IPS-20b (cell line): ENCODE measurements at regions not wholly inside any gene's neighbourhood (a gene's known extent, or its start where the extent isn't known, plus 50 kb on each side); places are given as distances from the start of the nearest gene placed in this dataset.
"Not testable (repeated sequence)": the region's sequence is repeated elsewhere in the genome, so short reads cannot be mapped to it uniquely, and the experiment has no call there.

ENCODE experiments used
- H3K27ac ChIP-seq: one replicate; pipeline ENCODE4 v1.5.1; 2013; ENCODE audit warnings: low read length
- H3K27me3 ChIP-seq: 2 replicates; pipeline ENCODE4 v1.6.1; 2013; ENCODE audit warnings: mild to moderate bottlenecking, low read length, inconsistent platforms; ENCODE audit not compliant: insufficient read depth
- H3K36me3 ChIP-seq: 2 replicates; pipeline ENCODE4 v1.6.1; 2013; ENCODE audit warnings: low read depth, mild to moderate bottlenecking, inconsistent platforms, low read length, moderate library complexity; ENCODE audit not compliant: insufficient read depth
- H3K4me1 ChIP-seq: 2 replicates; pipeline ENCODE4 v1.6.1; 2013; ENCODE audit warnings: mild to moderate bottlenecking, control low read depth, inconsistent platforms, low read length, moderate library complexity; ENCODE audit not compliant: insufficient read depth
- H3K4me3 ChIP-seq: 2 replicates; pipeline ENCODE4 v1.5.1; 2013; ENCODE audit warnings: mild to moderate bottlenecking, low read length, inconsistent platforms
- H3K9ac ChIP-seq: 2 replicates; pipeline ENCODE4 v1.6.1; 2013; ENCODE audit warnings: low read depth, mild to moderate bottlenecking, inconsistent platforms, low read length, moderate library complexity
- H3K9me3 ChIP-seq: 2 replicates; pipeline ENCODE4 v1.6.1; 2013; ENCODE audit warnings: mild to moderate bottlenecking, low read depth, low read length, inconsistent platforms; ENCODE audit not compliant: insufficient read depth

DNA sequence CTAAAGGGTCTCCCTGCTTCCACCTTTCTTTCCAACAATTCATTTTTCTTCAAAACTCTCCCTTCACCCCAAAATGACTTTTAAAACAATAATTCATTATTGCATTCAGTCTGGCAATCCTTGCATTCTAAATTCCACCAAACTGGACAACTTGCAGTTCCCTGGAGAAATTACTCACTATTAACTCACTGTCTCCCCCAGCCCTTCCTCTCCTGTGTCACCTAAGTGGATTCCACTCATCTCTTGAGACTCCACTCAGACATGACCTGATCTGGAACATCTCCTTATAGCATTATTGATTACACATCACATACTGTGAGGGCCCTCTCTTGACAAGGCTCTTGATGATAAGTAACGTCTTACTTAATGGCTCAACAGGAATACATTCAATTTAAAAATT is 257.1 kb downstream of the BRINP2 start:
- Histone ChIP-seq H3K27me3 (no peaks in the 10 kb centered on the region), H3K9ac (no peak overlapping the region), H3K4me3 (no peak overlapping the region), H3K9me3 (no peaks in the 10 kb centered on the region), H3K36me3 (no peaks in the 10 kb centered on the region), H3K4me1 (no peaks in the 10 kb centered on the region), H3K27ac (no peak overlapping the region)

DNA sequence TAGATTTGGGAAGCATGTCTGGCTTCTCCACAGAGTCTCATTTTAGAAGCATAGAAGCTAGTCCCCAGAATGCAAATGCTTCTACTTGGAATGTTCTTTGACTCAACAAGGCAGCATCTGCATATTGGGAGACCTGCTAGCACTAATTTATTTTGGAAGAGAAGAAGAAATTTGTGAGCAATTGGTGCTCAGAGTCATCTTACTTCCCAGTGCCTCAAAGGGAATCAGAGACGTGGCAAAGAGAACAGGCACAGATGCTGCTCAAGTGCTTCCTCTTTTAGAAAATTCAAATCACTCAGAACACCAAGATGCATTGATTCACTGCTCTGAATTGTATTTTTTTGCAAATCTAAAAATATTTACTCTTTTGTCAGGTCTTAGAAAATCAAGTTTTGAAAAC is 255.7 kb downstream of the BRINP2 start:
- Histone ChIP-seq H3K4me3 (no peak overlapping the region), H3K4me1 (no peaks in the 10 kb centered on the region), H3K27ac (no peak overlapping the region), H3K9ac (no peak overlapping the region), H3K36me3 (no peaks in the 10 kb centered on the region), H3K27me3 (no peaks in the 10 kb centered on the region), H3K9me3 (no peaks in the 10 kb centered on the region)

DNA sequence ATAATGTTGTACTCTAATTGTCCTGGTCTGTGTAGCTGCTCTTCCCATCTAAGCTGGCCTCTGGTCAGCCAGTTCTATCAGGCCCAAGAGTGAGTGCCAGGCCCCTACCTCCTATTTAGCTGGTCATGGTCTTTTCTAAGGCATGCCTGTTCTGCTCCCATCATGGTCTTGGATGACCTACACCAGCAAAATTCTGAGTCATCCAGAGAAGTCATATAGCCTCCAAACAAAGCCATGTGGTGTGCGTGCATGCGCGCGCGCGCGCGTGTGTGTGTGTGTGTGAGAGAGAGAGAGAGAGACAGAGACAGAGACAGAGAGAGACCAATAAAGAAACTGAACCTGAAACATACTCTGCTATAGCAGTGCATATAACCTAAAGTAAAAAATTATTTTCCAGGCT is 254.4 kb downstream of the BRINP2 start:
- Histone ChIP-seq H3K9ac (no peak overlapping the region), H3K4me1 (no peaks in the 10 kb centered on the region), H3K4me3 (no peak overlapping the region), H3K27ac (no peak overlapping the region), H3K9me3 (no peaks in the 10 kb centered on the region), H3K36me3 (no peaks in the 10 kb centered on the region), H3K27me3 (no peaks in the 10 kb centered on the region)

DNA sequence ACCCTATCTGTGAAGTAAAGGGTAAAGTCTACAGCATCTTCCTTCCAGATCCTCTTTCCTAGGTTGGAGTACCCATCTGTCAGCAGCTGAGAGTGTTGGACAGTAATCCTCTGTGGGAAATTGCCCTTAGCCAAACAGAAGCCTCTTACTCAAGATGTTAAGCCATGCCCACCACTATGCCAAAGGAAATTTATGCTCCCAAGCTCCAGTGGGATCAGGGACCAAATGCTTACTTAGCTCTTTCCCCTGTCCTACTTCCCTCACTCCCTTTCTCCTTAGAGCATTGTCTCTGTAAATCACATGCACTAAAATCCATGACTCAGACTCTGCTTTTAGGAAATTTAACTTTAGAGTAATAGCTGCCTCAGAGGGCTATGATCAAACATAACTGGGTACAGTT is 254.0 kb downstream of the BRINP2 start:
- no peaks in the 10 kb centered on the region for H3K36me3 ChIP-seq

DNA sequence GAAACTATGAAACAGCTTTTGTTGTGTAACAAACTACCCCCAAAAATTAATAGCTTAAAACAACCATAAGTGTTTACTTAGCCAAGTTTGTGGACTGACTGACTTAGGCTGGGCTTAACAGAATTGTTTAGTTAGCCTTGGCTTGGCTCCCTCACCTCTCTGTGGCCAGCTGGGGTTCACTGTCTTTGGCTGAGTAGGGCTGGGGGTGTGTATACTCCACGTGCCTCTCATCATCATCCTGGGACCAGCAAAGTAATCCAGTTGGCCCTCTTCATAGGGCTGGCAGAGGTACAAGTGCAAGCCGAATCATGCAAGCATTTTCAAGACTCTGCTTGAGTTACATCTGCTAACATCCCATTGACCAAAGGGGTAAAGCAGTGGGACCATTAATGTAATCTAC is 252.3 kb downstream of the BRINP2 start:
- Histone ChIP-seq H3K27ac (no peak overlapping the region), H3K36me3 (no peaks in the 10 kb centered on the region), H3K9ac (no peak overlapping the region), H3K4me3 (no peak overlapping the region), H3K9me3 (no peaks in the 10 kb centered on the region), H3K4me1 (no peaks in the 10 kb centered on the region), H3K27me3 (no peaks in the 10 kb centered on the region)

More for the DNA sequence above, 254.0 kb downstream of the BRINP2 start:
- Histone ChIP-seq H3K27me3 (no peaks in the 10 kb centered on the region), H3K4me3 (no peak overlapping the region), H3K9me3 (no peaks in the 10 kb centered on the region), H3K4me1 (no peaks in the 10 kb centered on the region), H3K27ac (no peak overlapping the region), H3K9ac (no peak overlapping the region)

DNA sequence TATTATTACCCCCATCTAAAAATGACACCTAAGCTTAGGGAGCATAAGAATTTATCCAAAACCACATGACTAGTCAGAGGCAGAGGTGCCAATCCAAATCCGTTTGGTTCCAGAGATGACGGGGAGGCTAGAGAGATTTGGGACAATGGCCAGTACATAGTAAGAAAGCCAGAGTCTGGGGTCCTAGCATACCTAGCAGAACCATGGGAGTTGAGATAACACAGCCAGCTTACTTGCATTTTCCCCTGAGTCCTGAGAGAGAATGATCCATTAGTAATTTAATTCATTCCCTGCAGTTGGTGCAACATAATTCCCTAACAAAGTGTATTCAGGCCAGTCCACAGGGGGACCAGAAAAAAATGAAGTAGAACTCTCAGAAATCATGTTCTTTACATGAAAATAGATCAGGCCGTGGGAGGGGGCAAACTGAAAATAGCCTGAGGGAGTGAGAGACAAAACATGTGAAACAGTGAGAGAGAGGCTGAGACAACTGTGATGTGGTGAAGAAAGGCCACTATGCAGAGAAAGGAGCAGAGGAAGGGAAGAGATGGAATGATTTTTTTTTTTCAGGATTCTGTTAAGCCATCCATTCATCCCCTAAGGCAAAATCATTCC is 243.3 kb downstream of the BRINP2 start:
- Histone ChIP-seq H3K9ac (no peak overlapping the region), H3K4me3 (no peak overlapping the region)

DNA sequence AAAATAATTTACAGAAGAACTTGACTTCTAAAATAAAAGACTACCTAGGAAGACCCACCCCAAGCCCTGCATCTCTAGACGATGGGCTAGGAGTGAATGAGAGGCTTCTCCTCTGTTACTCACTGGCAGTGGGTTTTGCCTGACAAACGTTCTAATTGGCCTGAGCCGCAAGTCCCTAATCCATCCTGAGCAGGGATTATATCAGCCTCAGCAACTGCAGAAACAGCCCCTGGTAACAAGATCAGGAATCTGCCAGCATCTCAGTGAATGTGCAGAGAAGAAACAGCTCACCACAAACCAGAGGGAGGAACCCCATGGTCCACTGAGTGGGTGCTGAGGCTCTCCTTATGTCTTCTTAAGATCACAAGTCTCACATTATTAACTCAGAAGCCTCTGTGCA is 240.6 kb downstream of the BRINP2 start:
- H3K4me3 ChIP-seq = no peak overlapping the region
- peaks cover 9% of the 10 kb centered on the region for H3K9me3 ChIP-seq
- H3K36me3 ChIP-seq = no peaks in the 10 kb centered on the region
- no peak overlapping the region for H3K27ac ChIP-seq
- 0 out of 2 replicates have a peak, but pooled peaks cover 3% of the 10 kb centered on the region for H3K4me1 ChIP-seq
- H3K9ac ChIP-seq = no peak overlapping the region
- no peaks in the 10 kb centered on the region for H3K27me3 ChIP-seq

More for the DNA sequence above, 243.3 kb downstream of the BRINP2 start:
- 0 out of 2 replicates have a peak, but pooled peaks cover 3% of the 10 kb centered on the region for H3K4me1 ChIP-seq
- no peaks in the 10 kb centered on the region for H3K27me3 ChIP-seq
- peaks cover 4% of the 10 kb centered on the region; the same call in 1 of the 2 replicates for H3K9me3 ChIP-seq
- H3K27ac ChIP-seq = no peak overlapping the region
- no peaks in the 10 kb centered on the region for H3K36me3 ChIP-seq

DNA sequence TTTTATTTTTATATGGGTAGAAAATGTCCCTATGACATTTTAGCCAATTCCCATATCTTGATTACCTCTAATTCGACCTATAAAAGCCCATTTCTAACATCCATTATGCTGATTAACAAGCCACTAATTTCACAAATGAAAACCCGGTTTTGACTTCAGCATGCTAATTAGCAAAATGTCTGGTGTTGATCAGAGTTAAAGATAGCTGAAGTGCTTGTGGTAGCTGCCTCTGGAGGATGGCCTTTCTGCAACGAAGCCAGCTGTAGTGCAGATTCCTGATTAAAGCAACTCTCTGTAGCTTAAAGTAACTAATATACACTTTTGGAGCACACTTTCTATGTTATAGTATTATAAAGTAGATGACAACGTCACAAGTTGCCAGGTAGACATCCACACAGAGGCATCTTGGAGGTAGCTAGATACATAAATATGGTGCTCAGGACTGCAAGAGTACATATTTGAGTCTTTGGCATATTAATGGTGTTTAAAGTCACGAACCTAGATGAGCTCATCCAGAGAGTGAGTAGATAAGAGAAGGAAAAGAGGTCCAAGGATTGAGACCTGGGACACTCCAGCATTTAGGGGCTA is 239.5 kb downstream of the BRINP2 start:
- Histone ChIP-seq H3K4me3 (no peak overlapping the region), H3K9me3 (peaks cover 9% of the 10 kb centered on the region), H3K36me3 (no peaks in the 10 kb centered on the region), H3K4me1 (0 out of 2 replicates have a peak, but pooled peaks cover 3% of the 10 kb centered on the region), H3K27me3 (no peaks in the 10 kb centered on the region), H3K27ac (no peak overlapping the region), H3K9ac (no peak overlapping the region)

DNA sequence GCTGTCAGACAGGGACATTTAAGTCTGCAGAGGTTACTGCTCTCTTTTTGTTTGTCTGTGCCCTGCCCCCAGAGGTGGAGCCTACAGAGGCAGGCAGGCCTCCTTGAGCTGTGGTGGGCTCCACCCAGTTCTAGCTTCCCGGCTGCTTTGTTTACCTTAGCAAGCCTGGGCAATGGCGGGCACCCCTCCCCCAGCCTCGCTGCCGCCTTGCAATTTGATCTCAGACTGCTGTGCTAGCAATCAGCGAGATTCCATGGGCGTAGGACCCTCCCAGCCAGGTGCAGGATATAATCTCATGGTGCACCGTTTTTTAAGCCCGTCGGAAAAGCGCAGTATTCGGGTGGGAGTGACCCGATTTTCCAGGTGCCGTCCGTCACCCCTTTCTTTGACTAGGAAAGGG is 235.6 kb downstream of the BRINP2 start:
- H3K9ac ChIP-seq, H3K4me3 ChIP-seq, H3K9me3 ChIP-seq, H3K4me1 ChIP-seq, H3K27ac ChIP-seq, H3K27me3 ChIP-seq, H3K36me3 ChIP-seq: not testable (repeated sequence)

DNA sequence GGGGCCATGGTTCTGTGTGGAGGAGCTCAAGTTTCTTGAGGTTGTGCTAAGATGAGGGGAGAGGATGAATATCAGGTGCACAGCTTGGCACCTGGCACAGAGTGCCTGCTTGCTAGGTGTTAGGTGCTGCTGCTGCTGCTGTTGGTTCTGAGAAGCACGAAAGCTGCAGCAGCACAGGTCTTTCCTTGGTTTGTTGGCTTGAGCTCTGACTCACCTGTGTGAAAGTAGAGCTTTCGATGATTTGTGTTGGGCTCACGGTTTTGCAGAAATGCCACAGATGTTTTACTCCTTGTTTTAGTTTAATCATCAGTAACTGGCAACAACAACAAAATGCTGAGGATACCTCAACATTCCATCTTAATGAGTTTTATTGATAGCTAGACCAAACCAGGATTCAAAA is 221.6 kb downstream of the BRINP2 start:
- H3K27me3 ChIP-seq = no peaks in the 10 kb centered on the region
- H3K27ac ChIP-seq = no peak overlapping the region
- H3K9me3 ChIP-seq = no peaks in the 10 kb centered on the region
- H3K9ac ChIP-seq = no peak overlapping the region
- no peaks in the 10 kb centered on the region for H3K4me1 ChIP-seq
- H3K36me3 ChIP-seq = no peaks in the 10 kb centered on the region
- H3K4me3 ChIP-seq = no peak overlapping the region

DNA sequence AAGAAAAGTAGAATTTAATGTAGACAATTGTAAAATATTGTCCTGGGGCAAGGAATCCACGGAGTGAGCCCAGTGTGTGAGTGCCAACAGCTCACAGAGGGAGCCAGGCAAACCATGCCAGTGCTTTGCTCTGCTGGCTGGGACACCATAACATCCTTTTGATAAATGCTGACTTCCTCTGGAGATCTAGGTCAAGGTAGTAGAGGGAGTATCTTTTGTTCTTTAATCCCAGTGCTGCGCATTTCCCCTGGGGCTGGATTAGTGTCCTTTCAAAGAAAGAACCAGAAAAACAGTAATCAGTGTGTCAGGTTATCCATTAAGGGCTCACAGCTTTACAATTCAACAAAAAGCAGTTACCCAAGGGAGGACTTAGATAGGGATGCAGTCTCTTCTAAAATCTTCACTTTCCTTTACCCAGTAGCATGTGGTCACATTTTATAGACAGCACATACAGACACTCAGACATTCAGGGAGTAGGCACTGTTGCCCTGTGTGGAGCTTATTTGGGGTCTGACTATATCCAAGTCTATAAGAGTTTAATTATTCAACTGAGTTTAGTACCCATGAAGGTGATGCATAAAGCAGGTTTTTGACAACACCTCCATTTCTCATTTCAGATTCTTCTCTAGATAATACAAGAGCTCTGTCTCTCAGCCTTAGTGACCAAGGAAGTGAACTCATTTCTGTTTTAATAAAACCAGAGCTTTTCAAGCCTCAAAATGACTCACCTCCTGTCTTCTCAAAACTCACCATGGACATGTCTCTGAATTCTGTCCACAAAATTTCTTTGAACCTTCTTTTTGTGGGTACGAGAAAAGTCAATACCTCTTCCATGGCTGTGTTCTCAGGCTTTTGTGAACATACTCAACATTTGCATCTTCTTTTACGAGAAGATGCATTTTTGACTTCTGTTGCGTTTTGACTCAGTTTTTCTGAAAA is 215.3 kb downstream of the BRINP2 start:
- Histone ChIP-seq H3K4me3 (no peak overlapping the region), H3K9me3 (no peaks in the 10 kb centered on the region), H3K27ac (no peak overlapping the region), H3K36me3 (no peaks in the 10 kb centered on the region), H3K27me3 (no peaks in the 10 kb centered on the region), H3K9ac (no peak overlapping the region), H3K4me1 (no peaks in the 10 kb centered on the region)

DNA sequence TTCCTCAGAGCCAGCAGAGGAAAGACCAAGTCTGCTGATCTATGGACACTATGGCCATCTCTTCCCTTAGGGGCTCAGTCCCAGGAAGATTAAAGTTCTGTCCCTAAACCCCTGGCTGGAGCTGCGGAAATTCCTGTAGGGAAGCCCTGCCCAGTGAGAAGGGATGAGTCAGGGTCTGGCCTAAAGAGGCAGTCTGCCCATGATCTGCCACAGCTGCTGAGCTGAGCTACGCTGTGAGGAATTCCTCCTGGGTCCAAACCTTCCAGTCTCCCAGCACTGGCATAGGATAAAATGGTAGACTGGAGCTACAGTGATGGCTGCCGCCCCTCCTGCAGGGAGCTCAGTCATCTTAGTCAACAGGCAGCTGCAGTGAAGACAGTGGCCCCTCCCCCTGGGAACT is 213.7 kb downstream of the BRINP2 start:
- Histone ChIP-seq H3K9ac (no peak overlapping the region), H3K9me3 (no peaks in the 10 kb centered on the region), H3K4me1 (no peaks in the 10 kb centered on the region), H3K4me3 (no peak overlapping the region), H3K36me3 (no peaks in the 10 kb centered on the region), H3K27me3 (no peaks in the 10 kb centered on the region), H3K27ac (no peak overlapping the region)
